Ovary (tissue), 7 donors: ENCODE measurements at regions not wholly inside any gene's neighbourhood (a gene's known extent, or its start where the extent isn't known, plus 50 kb on each side); places are given as distances from the start of the nearest gene placed in this dataset.
"Not testable (repeated sequence)": the region's sequence is repeated elsewhere in the genome, so short reads cannot be mapped to it uniquely, and the experiment has no call there.

Experiments used
- DNase-seq, 5 donors: peaks; one replicate each; pipeline ENCODE4 v3.0.0-alpha.2; 2019 to 2020
- H3K27ac ChIP-seq, 2 donors: fragments of 200-600 bp; one replicate each; pipeline versions ENCODE4 v1.5.1 to v1.8.0; 2019 to 2022
- H3K27me3 ChIP-seq: fragments of 200-600 bp; one replicate; pipeline ENCODE4 v1.8.0; 2022
- H3K36me3 ChIP-seq: fragments of 200-600 bp; sonication (generic); one replicate; pipeline ENCODE4 v1.5.1; 2019
- H3K4me1 ChIP-seq: one replicate; pipeline ENCODE4 v1.8.1; 2013; ENCODE audit warnings: mild to moderate bottlenecking, moderate library complexity; ENCODE audit not compliant: insufficient read depth
- H3K4me3 ChIP-seq: fragments of 200-600 bp; sonication (generic); one replicate; pipeline ENCODE4 v1.5.1; 2017
- H3K9me3 ChIP-seq, 2 donors: fragments of 200-600 bp in 1 of 2; sonication (generic) in 1 of 2; one replicate each; pipeline versions ENCODE4 v1.5.1 to v1.8.1; 2013 to 2019; ENCODE audit warnings: mild to moderate bottlenecking in 1 of 2, moderate library complexity in 1 of 2
- EP300 ChIP-seq: sonication (generic); formaldehyde crosslinking; IDR thresholded peaks from one replicate; pipeline ENCODE4 v1.6.1; 2017; ENCODE audit warnings: antibody characterized with exemption
- POLR2A ChIP-seq: fragments of 450-650 bp; IDR thresholded peaks from one replicate; pipeline ENCODE4 v1.6.1; 2017; ENCODE audit warnings: antibody characterized with exemption, mild to moderate bottlenecking, moderate library complexity
- WGBS, 3 donors: extraction: QIAGEN DNeasy Blood & Tissue Kit in 1 of 3; methylation state at CpG; one replicate each; pipeline versions ENCODE4 v1.1.5 to v1.1.7; 2013 to 2017; 5-methylcytosine and 5-hydroxymethylcytosine counted together
- intact Hi-C, 4 donors: fragments of 100-400 bp; cut with DNase I; formaldehyde crosslinking; loops; one replicate each; pipeline versions ENCODE4 v1.11.0 to v1.15.1; 2022 to 2023
- TF ChIP-seq, protein P1 (sequence below), 3 donors: fragments of 450-650 bp in 2 of 3; fragments of 200-600 bp in 1 of 3; IDR thresholded peaks; one replicate each; pipeline versions ENCODE4 v1.5.1 to v1.8.0; 2016 to 2022; ENCODE audit warnings: antibody characterized with exemption in 3 of 3, mild to moderate bottlenecking in 1 of 3
- donor health status: DM: no; HTN: no; CAD: no; lungs with moderate emphysema.
- donor health status: DM: no; HTN: no; CAD: no.
- donor health status: Bipolar disorder and iron deficiency.
- donor health status: DM: no; HTN: no; CAD: no.
- donor health status: DM: yes; HTN: yes; CAD: no.

DNA sequence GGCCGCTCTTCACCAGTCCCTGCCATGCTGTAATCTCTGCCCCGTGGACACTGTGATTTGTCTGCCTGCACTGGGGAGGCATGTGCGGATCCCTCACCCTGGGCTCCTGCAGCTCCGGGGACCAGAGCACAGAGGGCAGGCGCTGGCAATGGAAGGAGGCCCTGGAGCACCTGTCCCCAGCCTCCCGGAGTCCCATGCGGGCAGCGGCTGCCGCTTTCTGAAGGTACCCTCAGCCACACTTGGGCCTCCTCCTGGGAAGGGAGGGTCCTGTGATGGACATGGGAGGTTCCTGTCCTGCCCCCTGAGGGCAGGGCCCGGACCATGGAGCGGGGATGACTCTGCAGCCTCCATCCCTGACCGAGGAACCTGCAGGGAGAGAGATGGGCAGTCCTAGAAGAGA, 297.4 kb upstream of the SFSWAP start:
- intact Hi-C loops, result no loop called here
- no peaks in the 10 kb centered on the region for H3K36me3 ChIP-seq
- WGBS, 3 donors, result 74 to 85% (median 81%) methylated on average over 5 to 12 of the region's 12 CpGs
- no peak overlapping the region for H3K27ac ChIP-seq
- DNase-seq, result no peak
- H3K4me1 ChIP-seq, result no peaks in the 10 kb centered on the region
- H3K4me3 ChIP-seq, result no peak overlapping the region
- no peaks in the 10 kb centered on the region for H3K27me3 ChIP-seq
- no peaks in the 10 kb centered on the region for H3K9me3 ChIP-seq
- TF ChIP-seq, protein P1, sequence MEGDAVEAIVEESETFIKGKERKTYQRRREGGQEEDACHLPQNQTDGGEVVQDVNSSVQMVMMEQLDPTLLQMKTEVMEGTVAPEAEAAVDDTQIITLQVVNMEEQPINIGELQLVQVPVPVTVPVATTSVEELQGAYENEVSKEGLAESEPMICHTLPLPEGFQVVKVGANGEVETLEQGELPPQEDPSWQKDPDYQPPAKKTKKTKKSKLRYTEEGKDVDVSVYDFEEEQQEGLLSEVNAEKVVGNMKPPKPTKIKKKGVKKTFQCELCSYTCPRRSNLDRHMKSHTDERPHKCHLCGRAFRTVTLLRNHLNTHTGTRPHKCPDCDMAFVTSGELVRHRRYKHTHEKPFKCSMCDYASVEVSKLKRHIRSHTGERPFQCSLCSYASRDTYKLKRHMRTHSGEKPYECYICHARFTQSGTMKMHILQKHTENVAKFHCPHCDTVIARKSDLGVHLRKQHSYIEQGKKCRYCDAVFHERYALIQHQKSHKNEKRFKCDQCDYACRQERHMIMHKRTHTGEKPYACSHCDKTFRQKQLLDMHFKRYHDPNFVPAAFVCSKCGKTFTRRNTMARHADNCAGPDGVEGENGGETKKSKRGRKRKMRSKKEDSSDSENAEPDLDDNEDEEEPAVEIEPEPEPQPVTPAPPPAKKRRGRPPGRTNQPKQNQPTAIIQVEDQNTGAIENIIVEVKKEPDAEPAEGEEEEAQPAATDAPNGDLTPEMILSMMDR (IDR thresholded peaks at IDR 0.05), result no peak
- TF ChIP-seq EP300 (no peak), POLR2A (no peak)

DNA sequence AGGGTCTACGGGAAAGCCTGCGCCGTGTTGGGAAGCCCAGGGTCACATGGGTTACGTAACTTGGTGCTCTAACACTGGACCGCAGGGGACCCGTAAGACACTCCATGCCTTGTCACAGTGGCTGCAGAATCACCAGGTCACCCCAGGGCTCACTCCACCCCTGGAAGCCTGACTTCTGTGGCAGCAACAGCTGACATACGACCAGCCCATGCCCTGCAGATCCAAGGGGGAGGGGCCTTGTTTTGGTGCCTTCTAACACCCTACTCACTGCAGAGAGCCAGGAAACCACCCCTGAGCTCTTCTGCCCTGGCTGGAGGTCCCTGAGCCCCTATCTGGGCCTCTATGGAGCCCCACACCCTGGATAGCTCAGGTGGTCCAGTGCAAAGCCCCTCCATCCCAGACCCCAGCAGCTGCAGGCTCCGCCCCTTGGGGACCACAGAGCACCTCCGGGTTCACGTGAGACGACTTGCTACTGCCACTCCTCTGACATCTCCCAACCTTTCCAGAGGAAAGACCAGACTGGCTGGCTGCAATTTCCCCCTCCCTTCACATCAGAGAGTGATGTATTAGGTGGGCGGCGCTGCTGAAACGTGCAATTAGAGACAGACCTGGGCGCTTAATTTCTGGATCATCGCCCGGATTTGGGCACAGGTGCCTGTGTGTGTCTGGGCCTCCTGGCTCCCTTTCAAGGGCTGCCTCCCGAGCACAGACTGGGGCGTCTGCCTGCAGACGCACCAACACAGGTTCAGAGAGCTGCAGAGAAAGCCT, 296.6 kb upstream of the SFSWAP start:
- WGBS, 3 donors, result 42 to 59% (median 52%) methylated on average over 6 to 12 of the region's 20 CpGs
- H3K27ac ChIP-seq, H3K4me3 ChIP-seq, DNase-seq, H3K36me3 ChIP-seq, H3K4me1 ChIP-seq, H3K27me3 ChIP-seq, H3K9me3 ChIP-seq, intact Hi-C loops: not testable (repeated sequence)

DNA sequence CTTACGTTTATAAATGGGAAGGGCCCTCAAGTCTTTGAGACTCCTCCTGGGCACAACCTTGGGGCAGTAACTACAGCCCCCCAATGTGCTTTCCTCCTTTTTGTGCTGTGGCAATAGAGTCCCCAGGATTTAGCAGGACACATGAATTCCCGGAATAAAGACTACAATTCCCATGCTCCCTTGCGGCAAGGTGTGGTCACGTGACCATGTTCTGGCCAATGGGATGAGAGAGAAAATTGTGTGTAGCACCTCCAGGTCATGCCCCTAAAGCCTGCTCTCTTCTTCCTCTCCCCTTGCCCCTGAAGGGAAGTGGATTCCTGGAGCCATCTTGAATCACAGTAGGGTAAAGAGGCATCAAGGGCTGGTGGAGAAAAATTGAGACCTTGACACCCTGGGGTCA, 295.1 kb upstream of the SFSWAP start:
- TF ChIP-seq EP300 (no peak), POLR2A (no peak)
- TF ChIP-seq, protein P1 (IDR thresholded peaks at IDR 0.05), result no peak
- intact Hi-C loops, result no loop called here
- DNase-seq, result no peak
- Histone ChIP-seq H3K36me3 (no peaks in the 10 kb centered on the region), H3K4me3 (no peak overlapping the region), H3K27me3 (no peaks in the 10 kb centered on the region), H3K9me3 (no peaks in the 10 kb centered on the region), H3K27ac (no peak overlapping the region), H3K4me1 (no peaks in the 10 kb centered on the region)
- WGBS, 3 donors, result 80 to 81% (median 80%) methylated on average over 4 of the region's 4 CpGs

DNA sequence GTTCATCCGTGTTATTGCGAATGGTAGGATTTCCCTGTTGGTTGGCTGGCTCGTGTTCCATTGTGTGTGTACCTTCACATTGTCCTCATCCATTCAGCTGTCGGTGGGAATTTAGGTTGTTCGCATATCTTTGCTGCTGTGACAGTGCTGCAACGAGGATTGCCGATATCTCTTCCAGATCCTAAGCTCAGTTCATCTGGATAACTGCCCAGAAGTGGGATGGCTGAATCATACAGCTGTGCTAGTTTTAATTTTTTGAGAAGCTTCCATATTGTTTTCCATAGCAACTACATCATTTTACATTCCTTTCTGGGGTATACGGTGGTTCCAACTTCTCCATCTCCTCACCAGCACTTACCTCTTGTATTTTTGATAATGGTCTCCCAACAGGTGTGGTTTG, 292.8 kb upstream of the SFSWAP start:
- TF ChIP-seq EP300, result no peak
- TF ChIP-seq, protein P1 (IDR thresholded peaks at IDR 0.05), result no peak
- TF ChIP-seq POLR2A, result no peak
- H3K4me1 ChIP-seq, result no peaks in the 10 kb centered on the region
- no peak overlapping the region for H3K27ac ChIP-seq
- no peak for DNase-seq
- WGBS, 3 donors, result 49 to 55% (median 54%) methylated on average over 8 of the region's 8 CpGs
- H3K27me3 ChIP-seq, result no peaks in the 10 kb centered on the region
- intact Hi-C loops, result no loop called here
- H3K36me3 ChIP-seq, result no peaks in the 10 kb centered on the region
- H3K9me3 ChIP-seq, result no peaks in the 10 kb centered on the region
- no peak overlapping the region for H3K4me3 ChIP-seq

DNA sequence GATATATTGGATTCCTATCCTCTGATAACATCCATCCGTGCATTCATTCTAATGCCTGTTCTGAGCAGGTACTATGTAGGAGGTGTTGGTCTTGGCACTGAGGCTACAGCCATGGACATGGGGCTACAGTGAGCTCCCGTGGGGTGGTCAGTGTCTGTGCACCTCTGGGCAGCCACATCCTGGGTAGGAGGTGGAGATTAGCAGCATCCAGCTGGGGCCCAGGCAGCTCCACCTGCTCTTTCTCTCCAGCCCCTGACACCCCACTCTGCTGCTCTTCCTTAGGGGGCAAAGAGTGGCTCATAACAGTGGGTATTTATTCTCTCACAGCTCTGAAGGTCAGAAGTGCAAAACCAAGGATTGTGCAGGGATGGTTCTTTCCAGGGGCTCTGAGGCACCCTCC, 292.0 kb upstream of the SFSWAP start:
- no peak overlapping the region for H3K4me3 ChIP-seq
- no peak for DNase-seq
- no peak overlapping the region for H3K27ac ChIP-seq
- intact Hi-C loops, result no loop called here
- H3K27me3 ChIP-seq, result no peaks in the 10 kb centered on the region
- no peaks in the 10 kb centered on the region for H3K4me1 ChIP-seq
- WGBS, 3 donors, result 70 to 78% (median 74%) methylated on average over 2 of the region's 2 CpGs
- no peak for TF ChIP-seq EP300
- H3K9me3 ChIP-seq, result no peaks in the 10 kb centered on the region
- no peaks in the 10 kb centered on the region for H3K36me3 ChIP-seq
